GM21529 (cell line): ENCODE measurements at regions not wholly inside any gene's neighbourhood (a gene's known extent, or its start where the extent isn't known, plus 50 kb on each side); places are given as distances from the start of the nearest gene placed in this dataset.

ENCODE experiments used
- ATAC-seq: cut with Tn5 transposase; IDR thresholded peaks from one replicate; pipeline ENCODE4 v1.9.1; 2021; ENCODE audit not compliant: unreplicated experiment

DNA sequence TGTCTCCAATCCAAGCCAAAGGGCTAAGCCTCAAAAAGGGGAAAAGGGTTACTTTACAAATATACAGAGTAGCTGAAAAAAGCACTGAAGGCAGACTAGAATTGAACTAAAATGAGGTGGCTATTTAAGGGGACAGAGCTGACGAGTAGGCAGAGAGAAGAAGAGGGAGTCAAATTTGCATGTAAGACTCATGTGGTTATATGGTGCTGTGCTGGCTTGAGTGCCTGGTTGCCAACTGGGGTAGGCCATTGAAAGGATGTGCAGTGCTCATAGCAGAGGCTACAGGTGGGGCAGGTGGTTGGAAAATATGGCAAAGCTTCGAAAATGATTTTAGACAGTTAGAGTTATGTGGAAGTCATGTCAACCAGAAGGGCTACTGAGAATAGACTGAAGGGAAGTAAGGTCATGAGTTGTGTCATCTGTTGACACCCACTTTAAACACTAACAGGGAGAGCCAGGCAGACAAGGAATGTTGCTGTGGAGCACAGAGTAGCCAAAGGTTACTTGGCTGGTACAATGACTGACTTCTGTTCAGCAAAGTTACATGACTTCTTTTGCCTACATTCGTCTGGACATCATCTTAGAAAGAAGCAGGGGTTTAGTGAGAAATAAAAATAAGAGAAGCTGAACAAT lies 1210.4 kb downstream of the ADGRL3 start:
- ATAC-seq: no peak

GRCh38 chr4:62408454-62408853 lies 1208.3 kb downstream of the ADGRL3 start:
- no peak for ATAC-seq

DNA sequence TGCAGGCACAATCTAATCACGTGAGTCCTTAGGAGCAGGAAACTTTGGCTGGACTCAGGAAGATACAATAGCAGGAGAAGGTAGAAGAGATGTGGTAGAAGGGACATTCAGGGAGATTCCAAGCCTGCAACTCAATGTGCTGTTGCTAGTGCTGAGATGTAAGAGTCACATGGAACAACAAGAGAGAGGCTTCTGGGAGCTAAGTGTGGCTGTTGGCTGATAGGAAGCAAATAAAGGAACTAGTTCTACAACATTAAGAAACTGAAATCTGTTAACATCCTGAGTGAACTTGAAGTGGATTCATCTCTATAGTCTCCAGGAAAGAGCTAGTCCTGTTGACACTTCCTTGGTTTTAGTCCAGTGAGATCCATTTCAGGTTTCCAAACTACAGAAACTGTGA lies 1207.4 kb downstream of the ADGRL3 start:
- ATAC-seq: no peak

DNA sequence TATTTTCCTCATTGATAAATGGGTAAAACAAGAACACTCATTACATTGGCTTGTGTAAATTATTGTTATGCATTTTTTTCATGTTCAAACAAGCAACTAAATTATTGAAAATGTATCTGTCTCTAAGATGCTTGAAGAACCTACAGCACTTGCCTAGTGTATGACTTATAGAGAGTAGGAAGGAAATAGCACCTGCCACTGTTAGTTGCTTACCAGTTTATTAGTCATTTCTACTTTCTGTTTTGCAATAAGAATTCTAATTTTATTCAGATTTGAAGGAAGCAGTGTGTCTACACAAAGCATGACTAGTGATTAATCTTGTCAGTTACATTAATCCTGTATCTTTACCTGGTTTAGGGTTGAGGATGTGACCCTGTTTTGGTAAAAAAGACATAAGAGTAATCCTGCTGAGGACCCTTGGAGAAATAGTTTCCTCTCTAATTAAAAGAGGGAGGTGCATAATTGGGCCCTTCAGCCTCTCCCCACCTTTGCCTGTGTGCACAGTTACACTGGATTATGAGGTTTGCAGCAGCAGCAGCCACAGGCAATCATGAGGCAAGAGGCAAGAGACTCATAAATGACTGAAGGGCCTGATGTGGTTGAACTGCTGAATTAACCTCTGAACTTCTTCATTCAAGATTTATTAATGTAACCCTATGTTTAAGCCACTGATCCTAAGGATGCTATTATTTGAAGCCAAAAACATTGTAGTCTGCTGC lies 1202.1 kb downstream of the ADGRL3 start:
- no peak for ATAC-seq

DNA sequence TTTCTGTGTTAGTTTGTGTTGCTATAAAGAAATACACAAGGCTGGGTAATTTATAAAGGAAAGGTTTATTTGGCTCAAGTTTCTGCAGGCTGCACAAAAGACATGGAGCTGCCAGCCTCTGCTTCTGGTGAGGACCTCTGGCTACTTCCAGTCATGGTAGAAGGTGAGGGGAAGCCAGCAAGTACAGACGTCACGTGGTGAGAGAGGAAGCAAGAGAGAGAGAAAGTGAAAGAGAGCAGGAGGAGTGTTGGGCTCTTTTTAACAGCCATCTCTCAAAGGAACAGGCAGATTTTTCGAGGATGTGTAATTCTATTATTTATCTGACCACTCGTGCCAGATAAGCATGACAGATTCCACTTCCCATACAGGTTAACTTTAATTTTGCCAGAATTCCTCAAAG lies 1199.1 kb downstream of the ADGRL3 start:
- ATAC-seq: no peak

DNA sequence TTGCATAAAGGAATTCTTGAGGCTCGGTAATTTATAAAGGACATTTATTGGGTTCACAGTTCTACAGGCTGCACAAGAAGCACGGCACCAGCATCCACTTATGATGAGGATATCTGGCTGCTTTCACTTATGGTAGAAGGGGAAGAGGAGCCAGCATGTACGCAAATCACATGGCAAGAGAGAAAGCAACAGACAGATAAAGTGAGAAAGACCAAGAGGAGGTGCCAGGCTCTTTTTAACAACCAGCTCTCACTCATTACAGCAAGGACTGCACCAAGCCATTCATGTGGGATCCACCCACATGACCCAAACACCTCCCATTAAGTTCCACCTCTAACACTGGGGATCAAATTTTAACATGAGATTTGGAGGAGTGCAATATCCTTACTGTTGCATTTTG lies 1198.2 kb downstream of the ADGRL3 start:
- no peak for ATAC-seq

DNA sequence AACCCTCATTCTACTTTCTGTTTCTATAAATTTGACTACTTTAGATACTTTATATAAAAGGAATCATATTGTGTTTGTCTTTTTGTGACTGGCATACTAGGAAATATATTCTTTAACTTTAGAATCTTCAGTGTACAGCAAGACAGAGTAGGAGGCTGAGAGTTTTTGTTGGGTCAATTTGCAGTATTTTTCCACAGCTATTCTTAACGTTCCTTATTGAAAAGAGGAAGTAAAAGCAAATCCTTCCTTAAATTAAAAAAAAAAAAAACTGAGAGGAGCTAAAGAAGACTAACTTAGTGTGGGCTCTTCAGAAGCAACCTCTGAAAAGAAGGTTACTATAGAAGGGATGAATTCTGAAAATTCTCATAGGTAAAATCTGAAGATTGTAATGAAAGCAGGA lies 1194.6 kb downstream of the ADGRL3 start:
- ATAC-seq: no peak

- no peak for ATAC-seq
These were observed 1187.7 kb downstream of the ADGRL3 start for GRCh38 chr4:62387808-62388207.

DNA sequence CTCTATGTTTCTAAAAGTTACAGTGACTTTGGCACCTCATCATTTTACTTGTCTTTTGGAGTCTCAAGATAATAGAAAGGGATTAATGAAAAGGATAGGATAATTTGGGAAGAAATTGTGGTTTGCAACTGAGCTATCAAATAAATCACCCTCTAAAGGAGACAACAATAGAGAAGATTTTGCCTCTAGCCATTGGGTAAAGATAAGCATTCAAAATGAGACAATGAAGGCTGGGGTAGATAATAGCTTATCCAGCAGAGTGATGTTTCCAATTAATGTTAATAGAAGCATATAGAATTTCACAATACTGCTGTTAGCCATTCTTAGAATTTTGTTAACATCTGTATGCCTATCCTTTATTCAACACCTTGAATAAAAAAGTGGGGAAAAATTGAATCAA lies 1177.6 kb downstream of the ADGRL3 start:
- ATAC-seq: no peak

GRCh38 chr4:62377245-62377644 lies 1177.1 kb downstream of the ADGRL3 start:
- ATAC-seq: no peak

DNA sequence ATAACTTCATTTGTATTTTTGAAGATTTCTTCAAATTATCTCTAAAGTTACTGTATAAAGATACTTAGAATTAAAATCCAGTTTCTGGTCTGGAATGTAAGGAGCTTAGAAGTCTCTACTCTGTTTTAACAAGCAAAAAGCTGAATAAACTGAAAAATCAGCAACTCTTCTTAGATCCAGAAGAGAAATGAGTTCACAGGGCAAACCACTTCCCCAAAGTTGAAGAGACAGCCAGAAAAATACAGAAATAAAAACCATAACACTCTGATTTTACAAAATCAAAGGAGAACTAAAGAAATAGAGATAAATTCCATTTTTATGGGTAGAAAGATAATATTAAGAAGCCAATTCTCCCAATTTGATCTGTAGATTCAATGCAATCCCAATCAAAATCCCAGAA lies 1166.8 kb downstream of the ADGRL3 start:
- no peak for ATAC-seq

DNA sequence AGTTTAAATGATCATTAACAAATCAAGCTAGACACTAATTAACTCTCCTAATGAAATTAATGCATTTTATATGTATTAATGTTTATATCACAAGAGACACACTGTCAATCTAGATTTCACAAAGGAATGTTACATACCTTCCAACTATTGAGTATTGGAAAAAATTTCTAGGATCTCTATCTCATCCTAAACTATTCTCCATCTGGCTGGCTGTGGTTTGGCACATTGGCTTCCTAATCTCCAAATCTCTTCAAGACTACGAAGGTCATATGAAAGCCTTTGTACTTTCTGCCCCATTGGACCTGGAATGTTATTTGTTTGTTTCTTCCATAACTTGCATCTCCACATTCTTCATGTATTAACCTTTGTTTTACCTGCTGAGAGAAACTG lies 1160.0 kb downstream of the ADGRL3 start:
- ATAC-seq: no peak

- ATAC-seq: no peak
These were observed 1159.5 kb downstream of the ADGRL3 start for GRCh38 chr4:62359441-62360155.

- no peak for ATAC-seq
These were observed 1144.8 kb downstream of the ADGRL3 start for GRCh38 chr4:62344915-62345314.

GRCh38 chr4:62344474-62344873 lies 1144.3 kb downstream of the ADGRL3 start:
- no peak for ATAC-seq

- no peak for ATAC-seq
These were observed 1142.2 kb downstream of the ADGRL3 start for GRCh38 chr4:62342346-62342745.

GRCh38 chr4:62328526-62328925 lies 1128.4 kb downstream of the ADGRL3 start:
- no peak for ATAC-seq

GRCh38 chr4:62327612-62328297 lies 1127.6 kb downstream of the ADGRL3 start:
- ATAC-seq: no peak

DNA sequence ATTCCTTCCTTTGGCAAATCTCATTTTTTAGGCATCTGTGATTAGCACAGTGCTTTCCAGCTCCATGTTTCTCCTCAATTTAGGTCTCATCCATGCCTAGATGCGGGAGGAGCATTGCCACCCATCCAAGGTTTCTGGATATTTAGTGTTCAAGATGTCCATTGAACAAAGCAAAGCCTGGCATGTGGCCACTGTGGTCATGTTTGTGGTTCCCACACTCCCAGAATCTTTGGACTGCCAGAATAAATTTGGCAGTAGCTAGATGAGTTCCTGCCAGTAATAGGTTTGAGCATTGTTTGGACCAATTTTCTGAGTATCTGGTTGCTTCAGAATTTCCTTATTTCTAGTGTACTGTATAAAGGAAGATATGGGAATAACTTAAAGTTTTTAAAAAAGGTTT lies 1124.1 kb downstream of the ADGRL3 start:
- no peak for ATAC-seq

- no peak for ATAC-seq
These were observed 1120.5 kb downstream of the ADGRL3 start for GRCh38 chr4:62320612-62321011.

DNA sequence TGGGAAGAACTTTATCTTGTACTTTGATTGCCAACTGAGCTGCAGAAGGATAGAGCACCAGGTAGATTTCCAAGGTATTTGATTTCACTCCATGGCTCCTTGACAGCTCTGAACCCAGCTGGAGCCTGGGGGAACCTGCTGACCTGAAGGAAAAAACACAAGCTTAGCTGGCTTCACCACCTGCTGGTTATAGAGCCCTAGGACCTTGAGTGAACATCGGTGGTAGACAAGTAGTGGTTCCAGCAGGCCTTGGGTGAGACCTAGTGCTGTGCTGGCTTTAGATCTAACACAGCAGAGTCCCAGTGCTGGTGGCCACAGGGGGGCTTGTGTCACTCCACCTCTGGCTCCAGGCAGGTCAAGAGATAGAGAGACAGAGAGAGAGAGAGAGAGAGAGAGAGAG lies 1102.6 kb downstream of the ADGRL3 start:
- ATAC-seq: no peak

DNA sequence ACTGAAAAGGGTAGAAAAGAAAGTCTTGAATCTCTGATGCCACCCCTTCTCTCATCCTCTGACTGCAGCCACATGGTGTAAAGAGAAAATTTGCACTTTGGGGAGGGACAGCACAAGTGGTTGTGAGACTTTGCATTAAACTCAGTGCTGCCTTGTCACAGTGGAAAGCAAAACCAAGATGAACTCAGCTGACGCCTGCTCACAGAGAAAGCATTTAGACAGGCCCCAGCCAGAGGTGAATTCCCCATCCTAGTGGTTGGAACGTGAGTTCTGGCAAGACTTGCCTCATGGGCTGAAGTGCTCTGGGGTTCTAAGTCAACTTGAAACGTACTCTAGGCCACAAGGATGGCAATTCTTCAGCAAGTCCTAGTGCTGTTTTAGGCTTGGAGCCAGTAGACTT lies 1101.4 kb downstream of the ADGRL3 start:
- ATAC-seq: no peak
